Lower leg skin (tissue), 4 donors: ENCODE measurements at regions not wholly inside any gene's neighbourhood (a gene's known extent, or its start where the extent isn't known, plus 50 kb on each side); places are given as distances from the start of the nearest gene placed in this dataset.

Experiments
- DNase-seq, 2 donors: peaks; one replicate each; pipeline ENCODE4 v3.0.0-alpha.2; 2019; ENCODE audit warnings: low spot score in 2 of 2
- H3K4me3 ChIP-seq: fragments of 200-600 bp; sonication (generic); 2 replicates; pipeline ENCODE4 v1.5.1; 2017; ENCODE audit warnings: mild to moderate bottlenecking, low read depth; ENCODE audit not compliant: poor library complexity, severe bottlenecking
- CTCF ChIP-seq, 3 donors: fragments of 450-650 bp; IDR thresholded peaks; one replicate each; pipeline ENCODE4 v1.5.1; 2016; ENCODE audit warnings: antibody characterized with exemption in 3 of 3, mild to moderate bottlenecking in 3 of 3, moderate library complexity in 2 of 3
- POLR2A ChIP-seq, 2 donors: fragments of 450-650 bp; IDR thresholded peaks; one replicate each; pipeline ENCODE4 v1.6.1; 2016 to 2017; ENCODE audit warnings: antibody characterized with exemption in 2 of 2, mild to moderate bottlenecking in 1 of 2, moderate library complexity in 1 of 2
- WGBS, 2 donors: methylation state at CpG; one replicate each; pipeline ENCODE4 v1.1.5; 2018; 5-methylcytosine and 5-hydroxymethylcytosine counted together
- intact Hi-C: fragments of 100-400 bp; cut with DNase I; formaldehyde crosslinking; loops from one replicate; pipeline ENCODE4 v1.15.0; 2023; ENCODE audit warnings: low total_unique reads

- no peak overlapping the region for H3K4me3 ChIP-seq
- intact Hi-C loops = no loop called here
- TF ChIP-seq POLR2A (IDR thresholded peaks at IDR 0.05) (no peak), CTCF (IDR thresholded peaks at IDR 0.05) (no peak)
- DNase-seq = no peak
- WGBS, 2 donors = 82 to 86% methylated on average over 1 of the region's 1 CpG
These were observed 101.2 kb downstream of the HMHB1 start for GRCh38 chr5:143913008-143913752.

- intact Hi-C loops = no loop called here
- no peak overlapping the region for H3K4me3 ChIP-seq
- TF ChIP-seq CTCF (IDR thresholded peaks at IDR 0.05) = no peak
- no peak for TF ChIP-seq POLR2A (IDR thresholded peaks at IDR 0.05)
- no peak for DNase-seq
- WGBS, 2 donors = 12 to 23% methylated on average over 1 of the region's 1 CpG
These were observed 102.8 kb downstream of the HMHB1 start for GRCh38 chr5:143914756-143915155.

- intact Hi-C loops = no loop called here
- TF ChIP-seq POLR2A (IDR thresholded peaks at IDR 0.05) = no peak
- TF ChIP-seq CTCF (IDR thresholded peaks at IDR 0.05) = no peak
- 76 to 79% methylated on average over 2 of the region's 2 CpGs for WGBS, 2 donors
- no peak overlapping the region for H3K4me3 ChIP-seq
- no peak for DNase-seq
These were observed 104.5 kb downstream of the HMHB1 start for GRCh38 chr5:143916451-143916850.

GRCh38 chr5:143918961-143919360 lies 107.0 kb downstream of the HMHB1 start:
- H3K4me3 ChIP-seq = no peak overlapping the region
- no peak for TF ChIP-seq CTCF (IDR thresholded peaks at IDR 0.05)
- no peak for TF ChIP-seq POLR2A (IDR thresholded peaks at IDR 0.05)
- 84 to 94% methylated on average over 1 of the region's 1 CpG for WGBS, 2 donors
- DNase-seq = no peak
- intact Hi-C loops = no loop called here

- no peak for TF ChIP-seq POLR2A (IDR thresholded peaks at IDR 0.05)
- no peak for TF ChIP-seq CTCF (IDR thresholded peaks at IDR 0.05)
- no peak for DNase-seq
These were observed 108.8 kb downstream of the HMHB1 start for GRCh38 chr5:143920772-143921171.

More at GRCh38 chr5:143920772-143921171, 108.8 kb downstream of the HMHB1 start:
- 77 to 89% methylated on average over 1 of the region's 1 CpG for WGBS, 2 donors
- H3K4me3 ChIP-seq = no peak overlapping the region
- intact Hi-C loops = no loop called here
